NCI-H2107 treated with DMSO at 0.1 percent for 48 hours (cell line): ENCODE measurements at regions not wholly inside any gene's neighbourhood (a gene's known extent, or its start where the extent isn't known, plus 50 kb on each side); places are given as distances from the start of the nearest gene placed in this dataset.
"Not testable (repeated sequence)": the region's sequence is repeated elsewhere in the genome, so short reads cannot be mapped to it uniquely, and the experiment has no call there.

Source experiments
- DNase-seq: peaks from one replicate; lab custom pipeline; 2025; ENCODE audit not compliant: unreplicated experiment; lab: John Stamatoyannopoulos, UW

GRCh38 chr10:105745596-105746148 lies 1104.6 kb downstream of the SORCS3 start:
- no peak for DNase-seq

- DNase-seq, result no peak
Measured at GRCh38 chr10:105743343-105744056, 1102.4 kb downstream of the SORCS3 start.

GRCh38 chr10:105742923-105743322 lies 1101.8 kb downstream of the SORCS3 start:
- DNase-seq, result no peak

- DNase-seq, result no peak
Measured at GRCh38 chr10:105742184-105742583, 1101.1 kb downstream of the SORCS3 start.

- DNase-seq, result no peak
Measured at GRCh38 chr10:105734479-105734878, 1093.4 kb downstream of the SORCS3 start.

GRCh38 chr10:105733924-105734323 lies 1092.8 kb downstream of the SORCS3 start:
- no peak for DNase-seq

GRCh38 chr10:105729428-105729827 lies 1088.3 kb downstream of the SORCS3 start:
- no peak for DNase-seq

GRCh38 chr10:105727586-105727985 lies 1086.5 kb downstream of the SORCS3 start:
- DNase-seq, result not testable (repeated sequence)

GRCh38 chr10:105727131-105727530 lies 1086.0 kb downstream of the SORCS3 start:
- DNase-seq, result no peak

GRCh38 chr10:105726149-105726548 lies 1085.1 kb downstream of the SORCS3 start:
- DNase-seq, result no peak

GRCh38 chr10:105725007-105725406 lies 1083.9 kb downstream of the SORCS3 start:
- no peak for DNase-seq

- DNase-seq, result no peak
Measured at GRCh38 chr10:105718207-105718995, 1077.3 kb downstream of the SORCS3 start.

- no peak for DNase-seq
Measured at GRCh38 chr10:105714728-105715127, 1073.6 kb downstream of the SORCS3 start.

- DNase-seq, result no peak
Measured at GRCh38 chr10:105707603-105708002, 1066.5 kb downstream of the SORCS3 start.

GRCh38 chr10:105706281-105707026 lies 1065.4 kb downstream of the SORCS3 start:
- DNase-seq, result no peak

GRCh38 chr10:105702211-105702610 lies 1061.1 kb downstream of the SORCS3 start:
- DNase-seq, result no peak

GRCh38 chr10:105700218-105700617 lies 1059.1 kb downstream of the SORCS3 start:
- DNase-seq, result no peak

- DNase-seq, result no peak
Measured at GRCh38 chr10:105699504-105699903, 1058.4 kb downstream of the SORCS3 start.

GRCh38 chr10:105698592-105698991 lies 1057.5 kb downstream of the SORCS3 start:
- no peak for DNase-seq

- DNase-seq, result no peak
Measured at GRCh38 chr10:105697290-105697780, 1056.2 kb downstream of the SORCS3 start.

GRCh38 chr10:105691811-105692210 lies 1050.7 kb downstream of the SORCS3 start:
- DNase-seq, result no peak
